ENCODE measurements at regions not wholly inside any gene's neighbourhood (a gene's known extent, or its start where the extent isn't known, plus 50 kb on each side); places are given as distances from the start of the nearest gene placed in this dataset.

DNA sequence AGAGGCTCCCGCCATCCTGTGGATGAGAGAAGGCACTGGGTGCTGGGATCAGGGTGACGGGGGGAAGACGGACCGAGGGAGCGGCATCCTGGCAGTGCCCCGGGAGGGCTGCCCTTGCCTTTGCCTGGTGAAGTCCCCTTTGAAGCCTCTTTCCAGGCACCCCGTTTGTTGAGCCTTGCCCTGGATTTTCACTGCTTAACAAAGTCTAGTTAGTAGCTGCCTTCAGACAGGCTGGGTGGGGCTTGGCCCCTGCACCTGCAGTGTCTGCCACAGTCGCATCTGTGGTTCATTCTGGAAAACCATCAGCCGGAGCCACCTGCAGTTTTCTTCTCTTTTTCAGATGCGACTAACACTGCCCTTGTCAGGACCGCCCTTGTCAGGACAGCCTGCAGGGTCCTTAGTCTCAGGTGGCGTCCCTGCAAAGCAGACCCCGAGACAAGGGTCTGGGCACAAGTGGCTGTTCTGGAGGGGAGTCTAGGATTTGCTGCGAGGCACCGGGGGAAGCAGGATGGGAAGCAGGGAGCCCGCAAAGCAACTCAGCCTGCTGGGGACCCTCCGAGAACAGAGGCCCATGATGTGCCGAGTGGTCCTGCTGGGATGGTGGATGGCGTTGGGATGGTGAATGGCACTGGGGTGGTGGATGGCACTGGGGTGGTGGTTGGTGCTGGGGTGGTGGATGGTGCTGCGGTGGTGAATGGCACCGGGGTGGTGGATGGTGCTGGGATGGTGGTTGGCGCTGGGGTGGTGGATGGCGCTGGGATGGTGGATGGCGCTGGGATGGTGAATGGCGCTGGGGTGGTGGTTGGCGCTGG, 147.9 kb upstream of the COL5A1 start:
- TF ChIP-seq CTCF (conservative IDR thresholded peaks at IDR 0.05; ENCODE audit: low read depth, low read length) (no peak), EZH2 (IDR thresholded peaks at IDR 0.05; ENCODE audit: borderline replicate concordance, low read depth, low read length, poor library complexity, severe bottlenecking) (no peak)
